RCC 7860 (cell line): ENCODE measurements at regions not wholly inside any gene's neighbourhood (a gene's known extent, or its start where the extent isn't known, plus 50 kb on each side); places are given as distances from the start of the nearest gene placed in this dataset.
"Not testable (repeated sequence)": the region's sequence is repeated elsewhere in the genome, so short reads cannot be mapped to it uniquely, and the experiment has no call there.

ENCODE experiments used
- DNase-seq: peaks from one replicate; pipeline ENCODE4 v3.0.0-alpha.2; 2015; ENCODE audit warnings: low spot score
- FAIRE-seq: peaks from 2 replicates; lab custom pipeline; 2012; peaks lifted over from hg19 to GRCh38; lab: Jason Lieb, UNC

GRCh38 chr5:110275878-110276277 is 450.6 kb downstream of the TMEM232 start:
- DNase-seq (no peak), FAIRE-seq (no peak)

- not testable (repeated sequence) for DNase-seq, FAIRE-seq
Measured at GRCh38 chr5:110278449-110278848, 448.0 kb downstream of the TMEM232 start.

- FAIRE-seq, DNase-seq: not testable (repeated sequence)
Measured at GRCh38 chr5:110284121-110284520, 442.4 kb downstream of the TMEM232 start.

- DNase-seq (no peak), FAIRE-seq (no peak)
Measured at GRCh38 chr5:110288766-110289511, 437.5 kb downstream of the TMEM232 start.

- DNase-seq, result no peak
- FAIRE-seq, result no peak
Measured at GRCh38 chr5:110289512-110289810, 437.0 kb downstream of the TMEM232 start.

GRCh38 chr5:110290542-110290941 is 435.9 kb downstream of the TMEM232 start:
- DNase-seq (no peak), FAIRE-seq (no peak)

- FAIRE-seq (no peak), DNase-seq (no peak)
Measured at GRCh38 chr5:110294281-110294680, 432.2 kb downstream of the TMEM232 start.

- DNase-seq, result no peak
- FAIRE-seq, result no peak
Measured at GRCh38 chr5:110297152-110297670, 429.3 kb downstream of the TMEM232 start.

GRCh38 chr5:110304176-110304575 is 422.3 kb downstream of the TMEM232 start:
- no peak for FAIRE-seq
- no peak for DNase-seq

- FAIRE-seq (no peak), DNase-seq (no peak)
Measured at GRCh38 chr5:110306650-110307049, 419.8 kb downstream of the TMEM232 start.

GRCh38 chr5:110309222-110309621 is 417.2 kb downstream of the TMEM232 start:
- DNase-seq (no peak), FAIRE-seq (no peak)

- DNase-seq, FAIRE-seq: not testable (repeated sequence)
Measured at GRCh38 chr5:110316566-110316965, 409.9 kb downstream of the TMEM232 start.

- DNase-seq, result no peak
- no peak for FAIRE-seq
Measured at GRCh38 chr5:110321117-110321516, 405.4 kb downstream of the TMEM232 start.

- DNase-seq (no peak), FAIRE-seq (no peak)
Measured at GRCh38 chr5:110323357-110323756, 403.1 kb downstream of the TMEM232 start.

GRCh38 chr5:110323832-110324231 is 402.6 kb downstream of the TMEM232 start:
- FAIRE-seq (no peak), DNase-seq (no peak)

GRCh38 chr5:110324876-110325275 is 401.6 kb downstream of the TMEM232 start:
- no peak for DNase-seq
- FAIRE-seq, result no peak

GRCh38 chr5:110329955-110330525 is 396.4 kb downstream of the TMEM232 start:
- DNase-seq, result no peak
- no peak for FAIRE-seq

- DNase-seq, result no peak
- FAIRE-seq, result no peak
Measured at GRCh38 chr5:110333384-110333783, 393.1 kb downstream of the TMEM232 start.

GRCh38 chr5:110335361-110336066 is 391.0 kb downstream of the TMEM232 start:
- FAIRE-seq (no peak), DNase-seq (no peak)

GRCh38 chr5:110338341-110339083 is 388.0 kb downstream of the TMEM232 start:
- DNase-seq (no peak), FAIRE-seq (no peak)

GRCh38 chr5:110339399-110339798 is 387.1 kb downstream of the TMEM232 start:
- no peak for FAIRE-seq

More at GRCh38 chr5:110339399-110339798, 387.1 kb downstream of the TMEM232 start:
- no peak for DNase-seq
